Endothelial cell of umbilical vein (primary cell): ENCODE measurements at regions not wholly inside any gene's neighbourhood (a gene's known extent, or its start where the extent isn't known, plus 50 kb on each side); places are given as distances from the start of the nearest gene placed in this dataset.

Experiments used
- BruUV-seq: library from RNA; stranded (reverse); fragments of 400-500 nt; replicated peaks from 2 replicates; lab custom pipeline; 2021; lab: Mats Ljungman, UMichigan
- CTCF ChIA-PET: fragments of 300-600, 350-600 bp; sonication (Branson Sonifier 250); formaldehyde crosslinking; loops from one replicate; lab custom pipeline; 2021; ENCODE audit warnings: antibody characterized with exemption, inconsistent platforms; lab: Charles Lee
- POLR2A ChIA-PET: fragments of 300-600, 350-600 bp; sonication (Branson Sonifier 250); formaldehyde crosslinking; loops from one replicate; lab custom pipeline; 2021; ENCODE audit warnings: antibody characterized with exemption, inconsistent platforms; lab: Charles Lee
- DNase-seq: peaks from one replicate; pipeline ENCODE4 v3.0.0-alpha.2; 2011; ENCODE audit warnings: low read depth, low spot score
- FAIRE-seq: peaks from 2 replicates; lab custom pipeline; 2011; peaks lifted over from hg19 to GRCh38; lab: Jason Lieb, UNC
- H2AFZ ChIP-seq: 2 replicates; pipeline ENCODE4 v1.6.0; 2012; ENCODE audit warnings: low read depth, low read length, control low read depth, inconsistent platforms
- H3K27ac ChIP-seq: 2 replicates; pipeline ENCODE4 v1.5.1; 2011; ENCODE audit warnings: low read depth, mild to moderate bottlenecking, control low read depth, low read length, moderate library complexity; ENCODE audit not compliant: insufficient read depth
- H3K27me3 ChIP-seq, 2 experiments: 2 replicates each; pipeline versions ENCODE4 v1.6.0 to v1.6.1; 2011; ENCODE audit warnings: low read length in 2 of 2, mixed read lengths in 1 of 2; ENCODE audit not compliant: control insufficient read depth in 2 of 2, insufficient read depth in 2 of 2
- H3K36me3 ChIP-seq, 2 experiments: 2 replicates in 1 of 2; 3 replicates in 1 of 2; pipeline ENCODE4 v1.5.1; 2011; ENCODE audit warnings: low read length in 2 of 2, mild to moderate bottlenecking in 1 of 2, moderate library complexity in 1 of 2; ENCODE audit not compliant: control insufficient read depth in 2 of 2, insufficient read depth in 2 of 2; ENCODE audit errors: extremely low read depth in 1 of 2
- H3K4me1 ChIP-seq: 3 replicates; pipeline ENCODE4 v1.5.1; 2011; ENCODE audit warnings: mild to moderate bottlenecking, low read length; ENCODE audit not compliant: control insufficient read depth, insufficient read depth; ENCODE audit errors: extremely low read depth
- H3K4me2 ChIP-seq: 2 replicates; pipeline ENCODE4 v1.6.1; 2011; ENCODE audit warnings: low read length, control low read depth, mixed read lengths; ENCODE audit not compliant: insufficient read depth
- H3K4me3 ChIP-seq, 3 experiments: fragments of 200-600 bp in 1 of 3; sonication (generic), shearing (Covaris generic) in 1 of 3; replicated peaks in 1 of 3; 2 replicates each; pipeline ENCODE4 v1.5.1; 2011 to 2016; ENCODE audit warnings: control low read depth in 3 of 3, low read length in 3 of 3, mild to moderate bottlenecking in 2 of 3, inconsistent platforms in 1 of 3, low read depth in 1 of 3, moderate library complexity in 1 of 3; ENCODE audit not compliant: insufficient read depth in 1 of 3
- H3K79me2 ChIP-seq: 2 replicates; pipeline ENCODE4 v1.6.0; 2012; ENCODE audit warnings: low read length, inconsistent platforms; ENCODE audit not compliant: control insufficient read depth, insufficient read depth
- H3K9ac ChIP-seq: replicated peaks from 2 replicates; pipeline ENCODE3; 2011; ENCODE audit warnings: low read length, control low read depth; ENCODE audit not compliant: insufficient read depth; ENCODE audit errors: extremely low read depth
- H3K9me1 ChIP-seq: replicated peaks from 3 replicates; pipeline ENCODE4 v1.6.0; 2011; ENCODE audit warnings: mild to moderate bottlenecking, low read length; ENCODE audit not compliant: control insufficient read depth, insufficient read depth; ENCODE audit errors: extremely low read depth
- H3K9me3 ChIP-seq: replicated peaks from 2 replicates; pipeline ENCODE4 v1.5.1; 2012; ENCODE audit warnings: low read length, inconsistent platforms; ENCODE audit not compliant: control insufficient read depth, insufficient read depth
- H4K20me1 ChIP-seq: replicated peaks from 2 replicates; pipeline ENCODE3; 2011; ENCODE audit warnings: mild to moderate bottlenecking, low read length; ENCODE audit not compliant: control insufficient read depth, insufficient read depth; ENCODE audit errors: extremely low read depth
- CTCF ChIP-seq, 2 donors: IDR thresholded peaks; 1 replicate in 1 of 2; 2 replicates in 1 of 2; pipeline ENCODE4 v1.5.1; 2011; ENCODE audit warnings: low read length in 2 of 2, mild to moderate bottlenecking in 2 of 2, moderate library complexity in 2 of 2, control low read depth in 1 of 2, inconsistent platforms in 1 of 2, low read depth in 1 of 2; ENCODE audit not compliant: insufficient read depth in 1 of 2; ENCODE audit errors: extremely low read depth in 1 of 2
- EZH2 ChIP-seq: IDR thresholded peaks from 2 replicates; pipeline ENCODE4 v1.6.1; 2012; ENCODE audit warnings: borderline replicate concordance, low read depth, mild to moderate bottlenecking, moderate library complexity, low read length, inconsistent platforms; ENCODE audit not compliant: severe bottlenecking
- FOS ChIP-seq: IDR thresholded peaks from 2 replicates; pipeline ENCODE4 v1.6.1; 2011; ENCODE audit warnings: mild to moderate bottlenecking, low read length, moderate library complexity, borderline replicate concordance; ENCODE audit not compliant: insufficient read depth
- GATA2 ChIP-seq: IDR thresholded peaks from 2 replicates; pipeline ENCODE4 v1.7.0; 2011; ENCODE audit warnings: low read depth, mild to moderate bottlenecking, moderate library complexity, mixed read lengths, low read length; ENCODE audit not compliant: insufficient read length, insufficient read depth
- JUN ChIP-seq: IDR thresholded peaks from 2 replicates; pipeline ENCODE4 v1.6.1; 2011; ENCODE audit warnings: borderline replicate concordance, low read depth; ENCODE audit not compliant: insufficient read length, insufficient read depth
- MYC ChIP-seq: IDR thresholded peaks from one replicate; pipeline ENCODE4 v1.6.1; 2011; ENCODE audit warnings: mild to moderate bottlenecking, low read depth, low read length
- POLR2A ChIP-seq: IDR thresholded peaks from 2 replicates; pipeline ENCODE4 v1.6.1; 2012; ENCODE audit warnings: low read depth, mild to moderate bottlenecking, control low read depth, low read length
- POLR2AphosphoS5 ChIP-seq: IDR thresholded peaks from 2 replicates; pipeline ENCODE4 v1.6.1; 2012; ENCODE audit warnings: low read depth, mild to moderate bottlenecking, control low read depth, low read length, moderate library complexity; ENCODE audit not compliant: insufficient read depth
- dilution Hi-C: fragments of 300-500 bp; cut with MboI; formaldehyde crosslinking; loops from one replicate; pipeline ENCODE4 v1.15.0; 2019; ENCODE audit warnings: low sequenced_read_pairs; ENCODE audit not compliant: extremely low pct_ligation_motif_present
- intact Hi-C: fragments of 100-400 bp; cut with micrococcal nuclease; formaldehyde crosslinking; loops from one replicate; pipeline ENCODE4 v1.10.0; 2022
- TF ChIP-seq, protein P1 (sequence below): IDR thresholded peaks from 2 replicates; pipeline ENCODE4 v1.6.1; 2011; ENCODE audit not compliant: insufficient read depth, insufficient read length

DNA sequence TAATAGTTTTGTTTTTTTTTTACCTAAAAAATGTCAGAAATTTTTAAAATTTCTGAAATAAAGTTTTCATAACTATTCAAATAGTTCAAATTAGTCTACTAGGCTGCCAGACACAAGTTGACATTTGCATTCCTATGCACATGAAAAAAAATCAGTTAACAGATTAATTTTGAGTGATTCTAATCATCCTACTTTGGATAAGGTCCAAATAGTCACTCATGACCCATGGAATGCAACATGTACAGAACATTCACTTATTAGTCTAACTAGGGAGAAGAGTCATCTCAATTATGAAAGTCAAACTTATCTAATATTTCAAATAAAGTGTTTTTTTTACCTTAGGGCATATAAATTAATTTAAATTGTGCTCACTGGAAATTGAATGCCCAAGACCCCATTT lies 390.2 kb downstream of the EPM2A start:
- Histone ChIP-seq H3K27me3 (no peaks in the 10 kb centered on the region), H3K4me2 (no peak overlapping the region), H3K27ac (no peak overlapping the region), H4K20me1 (no peaks in the 10 kb centered on the region), H3K4me3 (no peak overlapping the region), H3K9ac (no peak overlapping the region), H3K4me1 (no peaks in the 10 kb centered on the region), H3K79me2 (no peaks in the 10 kb centered on the region), H3K9me3 (no peaks in the 10 kb centered on the region), H3K36me3 (no peaks in the 10 kb centered on the region), H3K9me1 (no peaks in the 10 kb centered on the region), H2AFZ (no peak overlapping the region)
- POLR2A ChIA-PET: no interaction called here
- CTCF ChIA-PET: no interaction called here
- FAIRE-seq: no peak
- TF ChIP-seq GATA2 (no peak), FOS (no peak), MYC (no peak)
- TF ChIP-seq, protein P1, sequence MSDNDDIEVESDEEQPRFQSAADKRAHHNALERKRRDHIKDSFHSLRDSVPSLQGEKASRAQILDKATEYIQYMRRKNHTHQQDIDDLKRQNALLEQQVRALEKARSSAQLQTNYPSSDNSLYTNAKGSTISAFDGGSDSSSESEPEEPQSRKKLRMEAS: no peak
- no peak for DNase-seq
- no TSS peak for BruUV-seq
- dilution Hi-C loops (no loop called here), intact Hi-C loops (no loop called here)

- dilution Hi-C loops (no loop called here), intact Hi-C loops (no loop called here)
- H3K27ac ChIP-seq: no peak overlapping the region
- H3K4me1 ChIP-seq: no peaks in the 10 kb centered on the region
- no peaks in the 10 kb centered on the region for H3K27me3 ChIP-seq
- H2AFZ ChIP-seq: no peak overlapping the region
- no peak overlapping the region for H3K9ac ChIP-seq
- H3K9me1 ChIP-seq: no peaks in the 10 kb centered on the region
- H3K79me2 ChIP-seq: no peaks in the 10 kb centered on the region
- no peak overlapping the region for H3K4me2 ChIP-seq
- CTCF ChIA-PET: interaction anchor here (0.7 kb wide), 1 partner anchor 12 kb away, joined by 3 read pairs; no protein-coding TSS in a partner anchor
- no TSS peak for BruUV-seq
- FAIRE-seq (no peak), DNase-seq (no peak)
- no peak overlapping the region for H3K4me3 ChIP-seq
- H4K20me1 ChIP-seq: no peaks in the 10 kb centered on the region
- H3K9me3 ChIP-seq: no peaks in the 10 kb centered on the region
- H3K36me3 ChIP-seq: no peaks in the 10 kb centered on the region
- no peak for TF ChIP-seq POLR2AphosphoS5
- no peak for TF ChIP-seq EZH2
- no peak for TF ChIP-seq GATA2
- TF ChIP-seq JUN: no peak
- TF ChIP-seq MYC: no peak
- no peak for TF ChIP-seq POLR2A
- TF ChIP-seq, protein P1: no peak
- TF ChIP-seq FOS: no peak
- TF ChIP-seq CTCF (IDR thresholded peaks at IDR 0.05; ENCODE audit: extremely low read depth in 1 of 2, insufficient read depth in 1 of 2, low read depth in 1 of 2, low read length in 2 of 2): no peak
- POLR2A ChIA-PET: no interaction called here
Measured at GRCh38 chr6:145347216-145347615, 388.1 kb downstream of the EPM2A start.
